CD4-positive, alpha-beta T cell treated with Interleukin-12 subunit alpha and Interleukin-12 subunit beta, for 1 hour (primary cell): ENCODE measurements at regions not wholly inside any gene's neighbourhood (a gene's known extent, or its start where the extent isn't known, plus 50 kb on each side); places are given as distances from the start of the nearest gene placed in this dataset.

Experiments
- DNase-seq: peaks from one replicate; pipeline ENCODE4 v3.0.0-alpha.2; 2020

- no peak for DNase-seq
These were observed 169.5 kb upstream of the UMPS start for GRCh38 chr3:124560666-124561215.

DNA sequence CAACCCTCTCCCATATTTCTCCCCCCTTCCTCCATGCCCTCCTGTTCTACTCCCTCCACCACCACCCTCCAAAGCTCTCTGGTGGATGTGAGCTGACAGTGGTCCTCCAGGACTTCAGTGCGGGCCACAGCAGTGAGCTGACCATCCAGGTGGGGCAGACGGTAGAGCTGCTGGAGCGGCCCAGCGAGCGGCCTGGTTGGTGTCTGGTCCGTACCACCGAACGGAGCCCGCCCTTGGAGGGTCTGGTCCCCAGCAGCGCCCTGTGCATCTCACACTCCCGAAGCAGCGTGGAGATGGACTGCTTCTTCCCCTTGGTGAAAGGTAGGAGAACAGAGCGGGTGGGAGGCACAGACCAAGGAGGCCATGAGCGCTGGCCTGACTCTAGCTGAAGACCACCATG, 167.5 kb upstream of the UMPS start:
- DNase-seq: no peak

DNA sequence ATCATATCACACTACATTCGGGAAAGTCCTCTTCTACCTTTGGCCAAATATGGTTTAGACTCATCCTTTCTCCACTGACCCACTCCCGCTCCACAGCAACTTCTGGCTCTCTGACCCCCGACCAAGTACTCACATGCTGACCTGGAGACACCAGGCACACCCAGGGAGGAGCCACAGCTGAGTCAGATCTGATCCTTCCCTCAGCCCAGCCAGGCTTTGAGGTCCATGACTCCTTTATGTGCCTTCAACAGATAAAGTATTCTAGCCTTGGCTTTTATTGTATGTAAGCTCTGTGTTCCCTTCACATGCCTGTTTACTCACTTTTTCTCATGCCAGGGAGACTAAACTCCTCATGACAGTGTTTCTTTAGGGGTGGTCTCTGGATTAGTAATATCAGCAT, 166.9 kb upstream of the UMPS start:
- DNase-seq: no peak

GRCh38 chr3:124565013-124565412, 165.2 kb upstream of the UMPS start:
- DNase-seq: peak; percentile 66

GRCh38 chr3:124565551-124565950, 164.7 kb upstream of the UMPS start:
- DNase-seq: no peak

- DNase-seq: no peak
These were observed 163.6 kb upstream of the UMPS start for GRCh38 chr3:124566701-124567100.

- DNase-seq: no peak
These were observed 163.1 kb upstream of the UMPS start for GRCh38 chr3:124567179-124567578.

- DNase-seq: no peak
These were observed 160.5 kb upstream of the UMPS start for GRCh38 chr3:124569761-124570160.

- no peak for DNase-seq
These were observed 160.0 kb upstream of the UMPS start for GRCh38 chr3:124570232-124570631.

DNA sequence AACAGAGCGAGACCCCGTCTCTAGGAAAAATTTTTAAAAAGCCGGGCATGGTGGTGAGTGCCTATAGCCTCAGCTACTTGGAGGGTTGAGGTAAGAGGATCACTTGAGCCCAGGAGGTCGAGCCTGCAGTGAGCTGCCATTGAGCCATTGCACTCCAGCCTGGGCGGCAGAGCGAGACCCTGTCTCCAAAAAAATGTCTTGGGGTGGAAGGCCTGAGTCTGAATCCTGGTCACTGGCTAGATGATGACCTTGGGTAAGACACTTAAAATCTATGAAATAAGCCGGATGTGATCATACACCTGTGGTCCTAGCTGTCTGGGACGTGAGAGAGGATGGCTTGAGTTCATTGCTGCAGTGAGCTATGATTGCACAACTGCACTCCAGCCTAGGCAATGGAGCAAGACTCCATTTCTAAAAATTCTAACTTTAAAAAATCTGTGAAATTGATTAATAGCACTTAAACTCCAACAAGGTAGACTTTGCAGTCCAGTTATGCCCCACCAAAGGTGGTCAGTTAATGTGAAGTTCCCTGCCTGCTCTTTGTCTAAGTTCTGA, 157.3 kb upstream of the UMPS start:
- DNase-seq: no peak

DNA sequence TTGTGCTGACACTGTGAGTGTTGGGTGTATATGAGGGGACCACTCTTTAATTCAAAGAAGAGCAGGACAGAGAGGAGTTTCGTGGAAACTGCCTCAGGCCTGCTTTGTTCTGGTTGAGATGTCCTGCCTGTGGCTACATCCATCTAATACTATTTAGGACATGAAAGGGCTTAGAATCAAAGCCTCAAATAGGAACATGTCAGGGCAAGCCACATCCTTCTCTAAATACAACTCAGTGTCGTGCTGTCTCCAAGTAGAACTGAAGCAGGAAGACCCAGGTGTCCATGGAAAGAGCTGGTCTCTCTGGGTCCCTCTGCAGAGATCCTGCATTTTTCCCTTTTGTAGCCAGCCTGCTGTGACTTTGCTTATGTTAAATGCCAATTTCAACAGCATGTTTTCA, 156.2 kb upstream of the UMPS start:
- no peak for DNase-seq

GRCh38 chr3:124576565-124577493, 153.4 kb upstream of the UMPS start:
- DNase-seq: no peak

GRCh38 chr3:124577494-124578167, 152.6 kb upstream of the UMPS start:
- no peak for DNase-seq

DNA sequence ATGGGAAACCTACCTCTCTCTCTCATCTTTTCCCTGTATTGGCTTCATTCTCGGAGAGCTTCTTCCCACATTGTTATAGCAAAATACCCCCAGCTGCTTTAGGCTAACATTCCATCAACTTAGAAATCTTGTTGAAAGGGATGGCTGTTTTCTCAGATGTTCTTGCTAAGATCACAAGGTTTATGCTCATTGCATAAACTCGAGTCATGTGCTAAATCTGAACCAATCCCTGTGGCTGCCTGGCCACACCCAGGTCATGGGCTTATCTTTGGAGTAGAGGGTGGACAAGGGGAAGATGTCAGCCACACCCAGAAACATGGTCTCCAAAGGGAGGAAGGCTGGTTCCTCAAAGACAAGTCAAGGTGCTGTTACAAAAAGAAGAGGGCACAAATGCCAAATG, 150.6 kb upstream of the UMPS start:
- DNase-seq: no peak

GRCh38 chr3:124582196-124582595, 148.1 kb upstream of the UMPS start:
- DNase-seq: no peak

DNA sequence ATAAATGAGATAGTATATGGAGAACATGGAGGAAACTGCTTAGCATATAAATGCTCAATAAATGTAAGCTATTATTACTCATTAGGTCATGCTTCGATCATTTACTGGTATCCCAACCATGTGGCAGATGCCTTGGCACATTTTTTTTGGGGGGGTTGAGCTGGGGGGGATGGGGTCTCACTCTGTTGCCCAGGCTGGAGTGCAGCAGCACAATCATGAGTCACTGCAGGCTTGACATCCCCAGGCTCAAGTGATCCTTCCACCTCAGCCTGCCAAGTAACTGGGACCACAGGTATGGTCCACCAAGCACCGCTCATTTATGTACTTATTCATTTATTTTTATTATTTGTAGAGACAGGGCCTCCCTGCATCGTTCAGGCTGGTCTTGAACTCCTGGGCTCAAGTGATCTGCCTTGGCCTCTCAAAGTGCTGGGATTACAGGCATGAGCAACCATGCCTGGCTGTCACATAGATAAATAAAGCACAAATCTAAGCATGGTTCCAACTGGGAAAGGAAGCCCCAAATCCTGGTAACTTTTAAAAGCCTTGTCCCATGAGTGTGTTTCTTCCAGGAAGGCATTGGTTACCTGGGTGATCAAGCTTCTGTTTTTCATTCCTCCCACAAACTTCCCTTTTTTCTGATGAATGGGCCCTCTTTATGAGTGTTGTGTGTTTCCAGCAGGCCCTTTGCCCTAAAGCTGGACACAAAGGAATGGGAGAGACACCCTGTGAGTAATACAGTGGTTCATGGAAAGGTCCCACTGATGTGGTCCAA, 147.4 kb upstream of the UMPS start:
- DNase-seq: no peak

GRCh38 chr3:124584245-124584551, 146.1 kb upstream of the UMPS start:
- DNase-seq: peak; percentile 47

DNA sequence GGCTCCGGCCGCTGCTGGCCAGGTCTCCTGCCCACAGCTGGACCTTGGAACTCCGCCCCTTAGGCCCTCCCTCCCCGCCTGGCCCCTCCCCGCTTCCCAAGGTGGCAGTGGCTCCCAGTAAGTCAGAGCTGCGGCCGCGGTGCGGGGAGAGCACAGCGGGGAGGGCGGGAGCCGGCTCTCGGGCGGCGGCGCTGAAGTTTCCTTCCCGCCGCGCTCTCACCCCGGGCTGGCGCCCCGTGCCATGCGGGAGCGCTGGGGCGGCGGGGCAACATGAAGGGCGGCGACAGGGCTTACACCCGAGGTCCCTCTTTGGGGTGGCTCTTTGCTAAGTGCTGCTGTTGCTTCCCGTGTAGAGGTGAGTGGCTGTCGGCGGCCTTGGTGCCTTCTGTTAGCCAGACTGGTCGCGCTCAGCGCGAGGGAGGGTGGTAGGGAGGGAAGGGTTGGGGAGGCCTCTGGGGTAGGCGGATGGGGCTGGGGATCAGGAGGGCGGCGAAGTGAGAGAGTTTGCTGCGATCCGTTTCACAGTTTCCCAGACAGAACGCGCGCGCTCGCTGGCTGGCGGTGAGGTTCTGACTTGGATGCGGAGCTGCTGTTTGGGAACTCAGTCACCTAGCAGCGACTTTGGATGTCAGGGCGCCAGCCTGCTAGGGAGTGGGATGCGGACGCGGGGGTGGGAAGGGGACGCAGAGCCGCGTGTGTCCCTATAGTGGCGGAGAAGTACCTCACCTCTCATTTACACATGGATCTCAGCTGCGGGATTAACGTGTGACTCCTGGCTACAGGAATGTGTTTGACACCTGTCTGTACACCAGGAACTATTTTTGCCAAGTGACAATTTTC, 145.5 kb upstream of the UMPS start:
- DNase-seq: peak; percentile 13

DNA sequence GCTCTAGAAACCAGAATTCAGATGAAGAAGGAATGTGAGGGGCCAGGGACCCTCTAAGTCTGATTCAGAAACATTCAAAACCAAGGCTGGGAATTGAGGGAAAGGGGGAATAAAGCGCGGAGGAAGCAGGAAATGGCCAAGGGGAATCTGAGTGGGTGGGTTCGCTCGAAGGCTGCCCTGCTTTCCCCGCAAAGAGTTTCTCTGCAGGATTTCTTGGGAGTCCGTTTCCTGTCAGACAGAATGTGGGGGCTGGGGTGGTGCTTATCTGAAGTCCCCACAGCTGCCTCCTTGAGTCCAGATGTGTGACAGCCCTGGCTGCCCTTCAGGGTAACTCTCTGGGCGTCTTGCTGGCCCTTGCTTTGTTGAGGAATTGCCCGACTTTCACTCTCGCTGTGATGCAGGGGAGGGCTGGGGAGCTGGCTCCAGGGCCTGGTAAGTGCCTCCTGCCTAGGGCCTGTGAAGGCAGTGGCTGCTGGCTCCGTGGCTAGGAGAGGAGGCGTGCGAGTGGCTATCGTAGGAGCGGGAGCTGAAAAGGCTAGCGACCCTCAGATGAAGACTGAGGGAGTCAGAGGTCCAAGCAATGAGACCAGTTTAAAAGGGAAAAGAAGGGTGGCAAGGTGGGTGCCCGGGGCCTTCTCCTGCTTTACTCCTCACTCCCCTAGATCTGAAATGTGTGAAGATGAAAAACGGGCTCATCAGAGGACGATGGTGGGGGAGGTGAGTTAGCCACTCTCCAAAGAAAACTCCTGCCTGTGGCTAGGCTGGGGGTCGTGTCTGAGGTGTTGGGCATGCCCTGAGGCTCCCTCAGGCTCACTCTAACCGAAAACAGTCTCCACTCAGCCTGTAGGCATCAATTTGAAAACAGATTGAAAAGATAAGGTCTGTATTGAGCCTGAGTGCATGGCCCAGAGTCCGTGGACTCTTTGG, 143.9 kb upstream of the UMPS start:
- DNase-seq: no peak

DNA sequence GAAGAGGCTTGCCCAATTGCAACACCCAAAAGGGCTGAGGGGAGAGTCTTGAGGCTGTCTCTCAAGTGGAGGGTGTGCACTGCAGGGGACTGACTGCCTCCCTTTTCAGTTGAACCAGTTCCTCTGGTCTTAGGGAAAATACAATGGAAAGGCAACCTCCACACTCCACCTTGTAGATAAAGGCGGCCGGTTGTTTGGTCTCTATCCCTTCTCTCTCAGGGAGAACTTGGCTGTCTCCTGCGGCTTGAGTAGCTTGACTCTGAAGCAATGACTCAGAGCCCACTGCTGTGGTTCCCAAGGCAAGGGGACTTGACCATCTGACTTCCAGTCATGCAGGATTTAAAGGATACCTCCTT, 143.2 kb upstream of the UMPS start:
- no peak for DNase-seq

DNA sequence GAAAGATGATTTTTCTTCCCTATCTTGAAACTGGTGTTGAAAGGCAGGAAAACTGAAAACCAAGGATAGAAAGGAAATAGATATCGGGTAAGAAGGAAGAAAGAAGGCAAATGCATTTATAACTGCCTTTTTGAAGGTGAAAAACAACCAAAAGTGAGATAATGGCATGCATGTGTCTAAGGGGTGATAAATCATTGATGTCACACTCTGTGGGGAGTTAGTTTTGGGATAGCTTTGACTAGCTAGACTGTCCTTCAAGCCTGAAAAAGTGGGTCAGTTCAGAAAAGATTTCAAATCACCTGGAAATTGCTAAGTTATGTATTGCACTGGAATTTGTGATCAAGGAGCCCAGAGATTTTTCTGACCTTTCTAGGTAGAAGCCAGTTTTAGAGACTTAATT, 142.2 kb upstream of the UMPS start:
- DNase-seq: no peak
